Ishikawa (cell line): ENCODE measurements at regions not wholly inside any gene's neighbourhood (a gene's known extent, or its start where the extent isn't known, plus 50 kb on each side); places are given as distances from the start of the nearest gene placed in this dataset.

ENCODE experiments used
- CEBPB ChIP-seq: IDR thresholded peaks from 2 replicates; pipeline ENCODE4 v1.6.1; 2012
- FOXM1 ChIP-seq: IDR thresholded peaks from 2 replicates; pipeline ENCODE4 v1.6.1; 2012; ENCODE audit warnings: low read depth, borderline replicate concordance
- REST ChIP-seq: IDR thresholded peaks from 2 replicates; pipeline ENCODE4 v1.6.1; 2012; ENCODE audit warnings: low read depth, mild to moderate bottlenecking

- TF ChIP-seq REST, result no peak
- TF ChIP-seq FOXM1, result no peak
- no peak for TF ChIP-seq CEBPB
Observed at GRCh38 chr14:58782011-58782410, 144.2 kb downstream of the DACT1 start.
